ENCODE measurements at regions not wholly inside any gene's neighbourhood (a gene's known extent, or its start where the extent isn't known, plus 50 kb on each side); places are given as distances from the start of the nearest gene placed in this dataset.

- DNase-seq (ENCODE audit: low read depth): no peak
Measured at GRCh38 chr18:44143072-44143471, 537.6 kb upstream of the SETBP1 start.

- no peak for DNase-seq (ENCODE audit: low read depth)
Measured at GRCh38 chr18:44149706-44150105, 531.0 kb upstream of the SETBP1 start.

- DNase-seq (ENCODE audit: low read depth): no peak
Measured at GRCh38 chr18:44153981-44154380, 526.7 kb upstream of the SETBP1 start.

- DNase-seq (ENCODE audit: low read depth): no peak
Measured at GRCh38 chr18:44156126-44156525, 524.6 kb upstream of the SETBP1 start.

GRCh38 chr18:44156776-44157335 is 523.8 kb upstream of the SETBP1 start:
- no peak for DNase-seq (ENCODE audit: low read depth)

GRCh38 chr18:44170208-44170880 is 510.3 kb upstream of the SETBP1 start:
- DNase-seq (ENCODE audit: low read depth): no peak

- DNase-seq (ENCODE audit: low read depth): no peak
Measured at GRCh38 chr18:44171301-44171700, 509.4 kb upstream of the SETBP1 start.

GRCh38 chr18:44175891-44176290 is 504.8 kb upstream of the SETBP1 start:
- DNase-seq (ENCODE audit: low read depth): no peak

- DNase-seq (ENCODE audit: low read depth): no peak
Measured at GRCh38 chr18:44178476-44178875, 502.2 kb upstream of the SETBP1 start.

GRCh38 chr18:44179693-44180092 is 501.0 kb upstream of the SETBP1 start:
- DNase-seq (ENCODE audit: low read depth): no peak

- DNase-seq (ENCODE audit: low read depth): no peak
Measured at GRCh38 chr18:44180683-44181082, 500.0 kb upstream of the SETBP1 start.

- no peak for DNase-seq (ENCODE audit: low read depth)
Measured at GRCh38 chr18:44181951-44182747, 498.5 kb upstream of the SETBP1 start.

GRCh38 chr18:44186001-44186400 is 494.7 kb upstream of the SETBP1 start:
- no peak for DNase-seq (ENCODE audit: low read depth)

GRCh38 chr18:44187090-44187489 is 493.6 kb upstream of the SETBP1 start:
- DNase-seq (ENCODE audit: low read depth): no peak

GRCh38 chr18:44195394-44196140 is 485.1 kb upstream of the SETBP1 start:
- no peak for DNase-seq (ENCODE audit: low read depth)

GRCh38 chr18:44197832-44198611 is 482.7 kb upstream of the SETBP1 start:
- no peak for DNase-seq (ENCODE audit: low read depth)

- no peak for DNase-seq (ENCODE audit: low read depth)
Measured at GRCh38 chr18:44198612-44199284, 481.9 kb upstream of the SETBP1 start.

GRCh38 chr18:44213293-44213692 is 467.4 kb upstream of the SETBP1 start:
- DNase-seq (ENCODE audit: low read depth): no peak

GRCh38 chr18:44214396-44214795 is 466.3 kb upstream of the SETBP1 start:
- no peak for DNase-seq (ENCODE audit: low read depth)

GRCh38 chr18:44216169-44216568 is 464.5 kb upstream of the SETBP1 start:
- DNase-seq (ENCODE audit: low read depth): no peak

- no peak for DNase-seq (ENCODE audit: low read depth)
Measured at GRCh38 chr18:44227501-44227900, 453.2 kb upstream of the SETBP1 start.

Measured in stimulated activated CD8-positive, alpha-beta memory T cell treated with anti-CD3 and anti-CD28 coated beads, Interleukin-4, amount 100 ng/mL, for 24 hours (primary cell).